ENCODE measurements at regions not wholly inside any gene's neighbourhood (a gene's known extent, or its start where the extent isn't known, plus 50 kb on each side); places are given as distances from the start of the nearest gene placed in this dataset.

DNA sequence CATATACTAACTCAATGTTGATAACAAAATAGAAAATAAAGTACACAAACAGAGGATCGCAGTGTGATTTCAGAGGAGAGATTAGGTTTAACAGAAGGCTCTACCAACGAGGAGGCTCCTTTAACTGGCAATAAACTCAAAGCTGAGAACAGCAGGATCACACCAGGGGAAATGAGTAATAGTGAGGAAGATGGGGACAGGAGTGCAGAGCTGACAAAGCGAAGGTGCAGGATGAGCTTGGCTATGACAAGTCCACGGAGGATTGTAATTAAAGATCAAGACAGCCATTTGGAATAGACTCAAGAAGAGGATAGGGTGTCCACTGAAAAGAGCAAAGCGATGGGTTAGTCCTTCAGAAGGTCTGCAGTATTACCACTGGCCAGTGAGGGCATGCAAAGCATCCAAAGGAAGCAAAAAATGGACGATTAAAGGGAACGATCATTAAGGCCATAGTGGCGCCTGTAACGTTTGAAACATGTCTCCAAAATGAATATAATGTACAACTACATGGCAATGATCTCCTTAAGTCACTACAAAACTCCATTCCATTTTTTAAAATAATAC, 85.3 kb downstream of the GRIN2B start:
- Histone ChIP-seq H3K9me3 (ENCODE audit: control insufficient read depth in 4 of 4, low read length in 3 of 4) (no peaks in the 10 kb centered on the region), H3K4me3 (ENCODE audit: low read depth in 1 of 3, low read length in 3 of 3) (no peak overlapping the region), H3K27ac (ENCODE audit: low read depth in 1 of 2, low read length in 2 of 2) (no peak overlapping the region), H3K27me3 (ENCODE audit: control insufficient read depth in 4 of 4, insufficient read depth in 4 of 4, low read length in 3 of 4) (no peaks in the 10 kb centered on the region), H3K9ac (ENCODE audit: low read depth in 1 of 2, low read length in 2 of 2) (no peak overlapping the region), H3K4me1 (ENCODE audit: control insufficient read depth in 4 of 4, insufficient read depth in 4 of 4, low read length in 3 of 4) (no peaks in the 10 kb centered on the region), H3K36me3 (ENCODE audit: control insufficient read depth in 4 of 4, insufficient read depth in 3 of 4, low read depth in 1 of 4, low read length in 3 of 4) (no peaks in the 10 kb centered on the region)
- DNase-seq (ENCODE audit: low spot score), result no peak
- 75% methylated on average over 9 of the region's 9 CpGs for WGBS
- TF ChIP-seq EGR1 (IDR thresholded peaks at IDR 0.05; ENCODE audit: low read depth in 2 of 2), result no peak
- no peak for TF ChIP-seq YY1 (IDR thresholded peaks at IDR 0.05)
- no peak for TF ChIP-seq FOXA1 (IDR thresholded peaks at IDR 0.05)
- TF ChIP-seq SP1 (IDR thresholded peaks at IDR 0.05), result no peak
- no peak for TF ChIP-seq RXRA (IDR thresholded peaks at IDR 0.05)
- TF ChIP-seq, protein P1, sequence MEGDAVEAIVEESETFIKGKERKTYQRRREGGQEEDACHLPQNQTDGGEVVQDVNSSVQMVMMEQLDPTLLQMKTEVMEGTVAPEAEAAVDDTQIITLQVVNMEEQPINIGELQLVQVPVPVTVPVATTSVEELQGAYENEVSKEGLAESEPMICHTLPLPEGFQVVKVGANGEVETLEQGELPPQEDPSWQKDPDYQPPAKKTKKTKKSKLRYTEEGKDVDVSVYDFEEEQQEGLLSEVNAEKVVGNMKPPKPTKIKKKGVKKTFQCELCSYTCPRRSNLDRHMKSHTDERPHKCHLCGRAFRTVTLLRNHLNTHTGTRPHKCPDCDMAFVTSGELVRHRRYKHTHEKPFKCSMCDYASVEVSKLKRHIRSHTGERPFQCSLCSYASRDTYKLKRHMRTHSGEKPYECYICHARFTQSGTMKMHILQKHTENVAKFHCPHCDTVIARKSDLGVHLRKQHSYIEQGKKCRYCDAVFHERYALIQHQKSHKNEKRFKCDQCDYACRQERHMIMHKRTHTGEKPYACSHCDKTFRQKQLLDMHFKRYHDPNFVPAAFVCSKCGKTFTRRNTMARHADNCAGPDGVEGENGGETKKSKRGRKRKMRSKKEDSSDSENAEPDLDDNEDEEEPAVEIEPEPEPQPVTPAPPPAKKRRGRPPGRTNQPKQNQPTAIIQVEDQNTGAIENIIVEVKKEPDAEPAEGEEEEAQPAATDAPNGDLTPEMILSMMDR (IDR thresholded peaks at IDR 0.05; ENCODE audit: low read depth, low read length, missing input control), result no peak
- TF ChIP-seq, protein P2, sequence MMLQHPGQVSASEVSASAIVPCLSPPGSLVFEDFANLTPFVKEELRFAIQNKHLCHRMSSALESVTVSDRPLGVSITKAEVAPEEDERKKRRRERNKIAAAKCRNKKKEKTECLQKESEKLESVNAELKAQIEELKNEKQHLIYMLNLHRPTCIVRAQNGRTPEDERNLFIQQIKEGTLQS (IDR thresholded peaks at IDR 0.05), result no peak
- TF ChIP-seq, protein P3, sequence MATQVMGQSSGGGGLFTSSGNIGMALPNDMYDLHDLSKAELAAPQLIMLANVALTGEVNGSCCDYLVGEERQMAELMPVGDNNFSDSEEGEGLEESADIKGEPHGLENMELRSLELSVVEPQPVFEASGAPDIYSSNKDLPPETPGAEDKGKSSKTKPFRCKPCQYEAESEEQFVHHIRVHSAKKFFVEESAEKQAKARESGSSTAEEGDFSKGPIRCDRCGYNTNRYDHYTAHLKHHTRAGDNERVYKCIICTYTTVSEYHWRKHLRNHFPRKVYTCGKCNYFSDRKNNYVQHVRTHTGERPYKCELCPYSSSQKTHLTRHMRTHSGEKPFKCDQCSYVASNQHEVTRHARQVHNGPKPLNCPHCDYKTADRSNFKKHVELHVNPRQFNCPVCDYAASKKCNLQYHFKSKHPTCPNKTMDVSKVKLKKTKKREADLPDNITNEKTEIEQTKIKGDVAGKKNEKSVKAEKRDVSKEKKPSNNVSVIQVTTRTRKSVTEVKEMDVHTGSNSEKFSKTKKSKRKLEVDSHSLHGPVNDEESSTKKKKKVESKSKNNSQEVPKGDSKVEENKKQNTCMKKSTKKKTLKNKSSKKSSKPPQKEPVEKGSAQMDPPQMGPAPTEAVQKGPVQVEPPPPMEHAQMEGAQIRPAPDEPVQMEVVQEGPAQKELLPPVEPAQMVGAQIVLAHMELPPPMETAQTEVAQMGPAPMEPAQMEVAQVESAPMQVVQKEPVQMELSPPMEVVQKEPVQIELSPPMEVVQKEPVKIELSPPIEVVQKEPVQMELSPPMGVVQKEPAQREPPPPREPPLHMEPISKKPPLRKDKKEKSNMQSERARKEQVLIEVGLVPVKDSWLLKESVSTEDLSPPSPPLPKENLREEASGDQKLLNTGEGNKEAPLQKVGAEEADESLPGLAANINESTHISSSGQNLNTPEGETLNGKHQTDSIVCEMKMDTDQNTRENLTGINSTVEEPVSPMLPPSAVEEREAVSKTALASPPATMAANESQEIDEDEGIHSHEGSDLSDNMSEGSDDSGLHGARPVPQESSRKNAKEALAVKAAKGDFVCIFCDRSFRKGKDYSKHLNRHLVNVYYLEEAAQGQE (IDR thresholded peaks at IDR 0.05), result no peak
- no peak for TF ChIP-seq HNF4A (conservative IDR thresholded peaks at IDR 0.05)
- TF ChIP-seq, protein P4, sequence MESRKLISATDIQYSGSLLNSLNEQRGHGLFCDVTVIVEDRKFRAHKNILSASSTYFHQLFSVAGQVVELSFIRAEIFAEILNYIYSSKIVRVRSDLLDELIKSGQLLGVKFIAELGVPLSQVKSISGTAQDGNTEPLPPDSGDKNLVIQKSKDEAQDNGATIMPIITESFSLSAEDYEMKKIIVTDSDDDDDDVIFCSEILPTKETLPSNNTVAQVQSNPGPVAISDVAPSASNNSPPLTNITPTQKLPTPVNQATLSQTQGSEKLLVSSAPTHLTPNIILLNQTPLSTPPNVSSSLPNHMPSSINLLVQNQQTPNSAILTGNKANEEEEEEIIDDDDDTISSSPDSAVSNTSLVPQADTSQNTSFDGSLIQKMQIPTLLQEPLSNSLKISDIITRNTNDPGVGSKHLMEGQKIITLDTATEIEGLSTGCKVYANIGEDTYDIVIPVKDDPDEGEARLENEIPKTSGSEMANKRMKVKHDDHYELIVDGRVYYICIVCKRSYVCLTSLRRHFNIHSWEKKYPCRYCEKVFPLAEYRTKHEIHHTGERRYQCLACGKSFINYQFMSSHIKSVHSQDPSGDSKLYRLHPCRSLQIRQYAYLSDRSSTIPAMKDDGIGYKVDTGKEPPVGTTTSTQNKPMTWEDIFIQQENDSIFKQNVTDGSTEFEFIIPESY (IDR thresholded peaks at IDR 0.05), result no peak
- no peak for TF ChIP-seq FOXA2 (IDR thresholded peaks at IDR 0.05)
- no peak for TF ChIP-seq NR2F2 (IDR thresholded peaks at IDR 0.05)
- TF ChIP-seq GABPA (IDR thresholded peaks at IDR 0.05 in 1 of 2, conservative IDR thresholded peaks at IDR 0.05 in 1 of 2), result no peak
- TF ChIP-seq HNF4G (IDR thresholded peaks at IDR 0.05), result no peak
- TF ChIP-seq JUND (IDR thresholded peaks at IDR 0.05), result no peak
- TF ChIP-seq, protein P5, sequence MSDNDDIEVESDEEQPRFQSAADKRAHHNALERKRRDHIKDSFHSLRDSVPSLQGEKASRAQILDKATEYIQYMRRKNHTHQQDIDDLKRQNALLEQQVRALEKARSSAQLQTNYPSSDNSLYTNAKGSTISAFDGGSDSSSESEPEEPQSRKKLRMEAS (IDR thresholded peaks at IDR 0.05), result no peak
- no peak for TF ChIP-seq RAD21 (IDR thresholded peaks at IDR 0.05)
- no peak for TF ChIP-seq TAF1 (conservative IDR thresholded peaks at IDR 0.05)

Measured in liver (tissue), 8 donors.